Right hindlimb (tissue), 1 donor: ENCODE measurements at regions not wholly inside any gene's neighbourhood (a gene's known extent, or its start where the extent isn't known, plus 50 kb on each side); places are given as distances from the start of the nearest gene placed in this dataset.

Source experiments
- DNase-seq: peaks from one replicate; pipeline ENCODE4 v3.0.0-alpha.2; 2018

DNA sequence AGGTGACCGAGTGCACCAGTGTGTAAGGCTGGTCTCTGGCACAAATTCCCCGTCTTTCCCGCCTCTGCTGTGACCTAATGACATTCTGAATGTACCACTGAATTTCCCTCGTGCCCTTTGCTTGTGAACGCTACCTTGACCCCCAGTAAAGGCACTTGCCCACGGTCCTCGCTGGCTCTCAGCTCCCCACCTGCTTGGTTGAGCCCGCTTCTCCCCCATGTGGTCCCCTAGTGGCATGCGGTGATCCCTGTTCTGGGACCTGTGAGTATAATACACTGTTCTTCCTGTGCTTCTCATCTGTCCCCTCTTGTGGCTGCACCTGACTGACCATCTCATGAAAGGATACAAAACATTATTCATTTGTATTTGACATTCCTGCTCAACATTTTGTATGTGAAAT, 495.7 kb downstream of the INHBA start:
- no peak for DNase-seq

DNA sequence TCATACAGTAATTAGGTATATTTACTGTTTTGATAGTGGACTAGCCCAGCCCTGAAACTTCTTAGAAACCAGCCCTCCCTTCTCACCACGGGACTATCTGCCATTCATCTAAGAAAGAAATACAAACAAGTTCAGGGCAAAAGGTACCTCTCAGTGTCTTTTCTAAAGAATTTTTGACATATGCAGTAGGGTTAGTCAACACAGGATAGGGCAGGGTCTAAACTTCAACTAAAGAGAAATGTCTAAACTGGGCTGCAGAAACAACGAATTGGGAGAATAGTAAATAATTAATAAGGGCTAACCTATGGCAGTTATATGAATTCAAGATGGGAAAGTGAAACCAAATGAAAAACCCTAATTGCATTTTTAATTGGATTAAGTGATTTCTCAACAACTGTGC, 496.6 kb downstream of the INHBA start:
- no peak for DNase-seq

DNA sequence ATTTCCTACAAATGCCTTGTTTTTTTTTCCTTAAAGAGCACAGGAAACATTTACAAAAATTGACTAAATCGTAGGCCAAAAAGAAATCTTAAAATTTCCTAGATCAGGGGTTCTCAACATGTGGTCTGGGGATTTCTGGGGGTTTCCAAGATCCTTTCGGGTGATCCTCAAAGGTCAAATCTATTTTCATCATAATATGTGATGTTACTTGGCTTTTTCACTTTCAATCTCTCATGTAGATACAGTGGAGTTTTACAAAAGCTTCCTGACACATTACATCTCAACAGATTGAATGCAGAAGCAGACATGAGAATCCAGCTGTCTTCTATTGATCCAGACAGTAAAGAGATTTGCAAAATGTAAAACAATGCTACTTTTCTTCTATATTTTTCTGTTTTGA, 497.3 kb downstream of the INHBA start:
- no peak for DNase-seq

DNA sequence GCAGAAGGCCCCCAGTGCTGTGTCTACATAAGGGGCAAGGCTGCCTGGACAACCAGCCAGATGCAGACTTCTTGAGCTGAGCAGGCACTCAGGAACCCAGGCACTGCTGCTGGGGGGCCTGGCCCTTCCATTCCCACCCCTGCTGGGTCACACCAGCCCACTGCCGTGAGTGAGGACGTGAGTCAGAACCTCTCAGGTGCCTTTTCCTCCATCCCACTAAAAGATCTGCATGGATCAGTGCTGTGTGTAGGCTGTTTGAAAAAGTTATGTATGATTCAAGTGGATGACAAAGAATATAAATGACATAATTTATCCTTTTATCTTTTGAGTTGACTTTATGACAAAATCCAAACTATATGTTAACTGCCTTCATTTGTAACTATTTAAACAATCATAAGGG, 499.3 kb downstream of the INHBA start:
- no peak for DNase-seq

DNA sequence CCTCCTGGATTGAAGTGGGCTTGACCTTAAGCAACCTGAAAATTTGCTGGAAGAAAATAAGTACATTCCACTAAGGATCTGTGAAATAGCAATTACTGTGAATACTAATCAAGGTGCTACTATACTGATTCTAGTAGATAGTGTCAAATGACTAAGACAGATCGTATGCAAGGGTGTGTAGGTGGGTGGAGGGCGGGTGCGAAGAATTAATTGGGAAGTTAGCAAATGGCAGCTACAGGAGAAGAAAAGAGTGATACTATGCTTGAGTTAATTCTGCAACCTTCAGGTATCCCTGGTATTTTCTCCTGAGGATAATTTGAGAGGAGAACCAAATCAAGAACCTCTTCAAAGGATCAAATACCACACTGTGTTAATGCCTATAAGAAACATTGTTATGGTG, 501.9 kb downstream of the INHBA start:
- no peak for DNase-seq

DNA sequence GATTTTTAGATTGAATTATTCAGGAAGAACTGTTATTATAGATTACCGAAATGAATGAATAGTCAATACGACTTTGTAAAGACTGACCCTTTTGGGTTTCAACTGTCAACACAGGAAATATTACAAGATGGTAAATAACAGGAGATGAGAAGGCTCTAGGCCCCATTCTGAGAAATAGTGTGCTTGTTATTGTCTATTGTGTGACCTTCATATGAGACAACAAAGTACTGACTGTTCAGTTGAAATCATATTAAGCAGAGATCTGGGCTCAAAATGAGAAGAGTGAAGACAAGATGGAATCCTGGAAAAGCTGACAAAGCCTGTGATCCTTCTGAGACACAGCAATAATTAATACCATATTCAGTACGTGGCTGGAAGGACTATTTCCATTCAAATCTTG, 503.8 kb downstream of the INHBA start:
- no peak for DNase-seq

DNA sequence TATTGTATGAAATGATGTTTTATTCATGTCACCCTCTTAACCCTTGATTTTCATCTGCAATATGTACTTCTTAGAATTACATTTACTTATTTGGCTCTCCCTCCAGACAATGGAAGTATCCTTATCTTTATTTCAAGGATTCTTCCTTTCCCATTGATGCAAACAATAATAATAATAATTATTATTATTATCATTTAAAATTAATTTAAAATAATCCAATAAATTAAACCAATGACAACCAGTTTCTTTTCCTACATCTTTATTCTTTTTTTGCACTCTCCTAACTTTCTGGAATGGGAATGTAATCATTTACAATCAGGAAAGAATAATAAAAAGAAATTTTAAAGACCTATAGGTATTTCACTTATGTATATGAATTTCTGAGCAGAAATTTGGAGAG, 504.4 kb downstream of the INHBA start:
- no peak for DNase-seq

DNA sequence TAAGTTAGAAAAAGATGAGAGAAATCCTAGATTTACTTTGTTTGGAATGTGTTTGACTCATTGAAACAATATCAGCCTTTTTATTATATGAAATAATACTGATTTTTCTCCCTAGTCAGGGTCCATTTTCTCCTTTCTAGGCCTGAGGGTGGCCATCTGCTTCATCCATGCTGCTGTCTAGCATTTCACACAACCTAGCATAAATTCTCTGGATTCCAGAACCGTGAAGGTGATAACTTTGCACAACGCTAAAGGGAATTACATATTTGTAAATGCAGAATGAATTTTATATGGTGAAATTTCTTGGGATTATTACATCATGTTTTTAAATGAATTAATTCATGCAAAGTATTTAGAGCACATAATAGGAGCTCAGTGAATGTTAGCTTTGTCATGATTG, 505.1 kb downstream of the INHBA start:
- DNase-seq: no peak

DNA sequence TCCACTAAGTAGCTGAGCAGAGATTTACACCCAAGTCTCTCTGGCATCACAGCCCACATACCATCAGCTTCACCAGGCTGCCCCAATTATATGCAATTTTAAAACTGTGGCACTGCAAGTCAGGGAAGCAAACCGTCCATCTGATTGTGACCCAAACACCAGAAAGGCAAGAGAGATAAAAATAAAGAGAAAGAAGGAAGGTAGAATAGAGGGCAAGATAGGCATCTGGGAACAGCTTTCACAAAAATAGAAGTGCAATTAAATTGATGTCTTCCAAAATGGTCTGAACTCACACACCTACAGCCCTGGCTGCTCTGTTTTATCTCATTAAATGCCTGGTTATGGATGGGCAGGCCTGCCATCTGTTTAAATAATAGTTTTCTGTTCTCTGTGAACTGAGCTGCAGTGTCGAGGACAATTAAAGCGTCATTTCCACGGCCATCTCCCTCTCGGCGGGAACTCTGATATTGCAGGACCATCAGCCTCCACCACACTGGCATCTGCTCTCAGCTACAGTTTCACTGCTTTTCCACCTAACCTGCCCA, 509.1 kb downstream of the INHBA start:
- no peak for DNase-seq

DNA sequence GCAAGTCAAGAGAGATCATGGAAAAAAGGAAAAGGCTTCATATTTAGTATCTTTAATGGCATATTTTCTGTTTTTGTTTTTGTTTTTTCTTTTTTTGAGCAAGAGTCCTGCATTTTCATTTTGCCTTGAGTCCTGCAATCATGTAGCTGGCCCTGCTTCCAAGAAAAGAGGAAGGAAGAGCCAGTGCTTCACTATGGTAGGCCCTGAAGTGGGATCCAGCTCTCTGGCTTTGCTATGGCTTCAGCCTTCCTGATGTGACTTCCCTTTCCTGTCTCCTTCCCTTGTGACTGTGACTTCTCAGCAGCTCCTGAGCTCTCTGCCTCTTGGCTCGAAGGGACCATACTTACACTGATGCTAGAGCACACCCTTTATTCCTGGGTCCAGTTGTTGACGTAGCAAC, 512.3 kb downstream of the INHBA start:
- DNase-seq: no peak

DNA sequence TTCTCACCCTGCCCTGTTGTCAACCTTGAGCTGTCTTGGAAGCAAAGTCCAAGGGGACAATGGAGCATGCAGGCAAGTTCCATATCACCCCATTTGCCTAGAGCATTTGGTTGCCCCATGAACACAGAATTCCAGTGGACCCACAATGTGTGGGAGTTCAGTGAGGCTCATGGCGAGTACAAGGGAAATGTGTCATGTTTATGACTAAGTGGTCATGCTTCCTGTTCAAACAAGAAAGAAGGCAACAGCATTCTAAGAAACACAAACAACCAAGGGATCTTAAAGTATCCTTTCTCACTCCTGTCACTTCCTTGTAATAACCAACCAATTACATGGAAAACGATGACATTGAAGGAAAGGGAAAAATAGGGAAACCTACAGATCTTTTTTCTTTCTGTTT, 513.0 kb downstream of the INHBA start:
- no peak for DNase-seq

DNA sequence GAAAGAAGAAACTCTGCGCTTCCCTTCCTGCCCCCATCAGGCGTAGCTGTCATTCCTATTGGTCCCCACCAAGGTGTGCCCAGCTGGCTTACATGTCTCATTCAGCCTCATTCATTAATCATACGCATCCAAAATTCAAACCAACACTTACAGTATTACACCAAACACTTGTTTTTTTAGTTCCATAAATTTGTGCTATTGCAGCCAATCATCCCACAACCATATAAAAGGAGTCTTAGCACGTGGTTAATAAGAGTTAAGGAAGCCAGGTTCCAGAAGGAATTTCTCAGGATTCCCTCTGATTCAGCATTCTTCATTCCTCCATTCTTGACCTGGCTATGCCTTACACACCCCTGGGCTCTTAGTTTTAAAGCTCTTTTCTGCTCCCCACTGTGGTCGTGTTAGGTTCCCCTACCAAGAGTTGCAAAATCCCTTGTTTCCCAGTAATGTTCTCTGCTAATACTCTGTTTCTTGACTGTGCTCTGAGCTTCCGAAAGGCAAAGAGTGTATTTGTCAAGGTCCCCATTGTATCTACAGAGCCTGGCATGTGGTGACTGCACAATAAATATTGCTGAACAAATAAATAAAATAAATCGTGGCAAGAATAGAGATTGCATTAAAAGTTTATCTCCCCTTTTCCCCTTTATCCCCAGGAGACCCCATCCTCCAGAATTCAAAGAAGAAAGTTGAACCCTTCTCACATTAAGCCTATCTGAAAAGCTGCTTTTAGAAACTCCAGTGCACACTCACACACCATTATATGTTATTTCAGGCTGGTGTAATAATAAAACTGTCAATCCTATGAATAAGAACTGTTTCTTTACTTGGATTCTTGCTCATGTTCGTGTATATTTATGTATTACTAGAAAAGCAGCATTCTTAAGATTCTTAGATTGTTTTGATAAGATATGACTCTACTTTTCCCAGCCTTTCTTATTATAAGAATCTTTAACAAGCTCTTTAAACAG, 514.4 kb downstream of the INHBA start:
- no peak for DNase-seq

DNA sequence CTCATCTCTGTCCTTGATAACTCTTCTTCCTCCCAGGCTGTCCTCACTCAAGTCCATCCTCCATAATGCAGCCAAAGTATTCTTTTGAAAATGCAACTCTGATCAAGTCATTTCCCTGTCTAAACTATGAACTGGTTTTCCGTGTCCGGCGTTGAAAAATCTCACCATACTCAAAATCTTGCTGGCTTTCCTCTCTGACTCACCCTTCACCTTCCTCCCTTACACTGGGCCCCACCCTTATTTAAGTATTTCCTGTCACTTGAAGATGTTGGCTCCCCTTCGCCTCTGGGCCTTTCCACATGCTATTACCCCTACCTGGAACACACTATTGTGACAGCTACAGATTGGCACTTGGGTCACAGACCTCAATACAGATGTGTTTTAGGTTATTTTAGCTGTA, 515.6 kb downstream of the INHBA start:
- no peak for DNase-seq

DNA sequence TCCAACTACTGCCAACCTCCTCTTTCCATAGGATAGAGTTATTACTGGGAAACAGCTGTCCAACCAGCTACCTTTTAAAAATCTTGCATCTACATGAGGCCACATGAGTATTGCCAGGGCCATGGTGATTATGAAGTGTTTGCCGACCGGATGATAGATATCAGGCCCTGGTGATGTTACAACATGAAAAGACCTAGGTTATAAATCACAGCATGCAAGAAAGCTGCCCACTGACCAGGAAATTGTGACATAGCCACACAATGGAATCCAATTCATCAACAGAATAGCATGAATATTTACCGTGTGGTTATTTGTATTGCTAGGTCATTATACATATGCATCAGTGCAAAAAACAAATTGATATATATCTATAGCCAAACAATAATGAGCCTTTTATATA, 517.0 kb downstream of the INHBA start:
- DNase-seq: no peak

DNA sequence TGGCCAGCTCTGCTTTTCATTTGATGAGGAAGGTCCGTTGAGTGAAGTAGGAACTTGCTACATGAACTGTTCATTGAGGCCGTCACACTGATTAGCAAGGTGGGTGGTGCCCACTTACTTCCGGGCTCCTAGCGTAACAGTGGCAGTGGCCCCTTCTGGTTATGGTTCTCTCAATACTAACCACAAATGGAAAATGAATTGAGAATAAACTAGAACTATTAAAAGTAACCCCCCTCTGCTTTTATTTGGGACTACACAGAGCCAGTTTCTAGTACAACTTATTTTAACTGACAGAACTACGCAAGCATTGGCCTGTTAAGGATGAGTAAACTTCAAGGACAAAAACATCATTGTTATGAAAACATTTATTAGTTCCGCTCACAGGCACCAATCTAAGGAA, 519.1 kb downstream of the INHBA start:
- no peak for DNase-seq

DNA sequence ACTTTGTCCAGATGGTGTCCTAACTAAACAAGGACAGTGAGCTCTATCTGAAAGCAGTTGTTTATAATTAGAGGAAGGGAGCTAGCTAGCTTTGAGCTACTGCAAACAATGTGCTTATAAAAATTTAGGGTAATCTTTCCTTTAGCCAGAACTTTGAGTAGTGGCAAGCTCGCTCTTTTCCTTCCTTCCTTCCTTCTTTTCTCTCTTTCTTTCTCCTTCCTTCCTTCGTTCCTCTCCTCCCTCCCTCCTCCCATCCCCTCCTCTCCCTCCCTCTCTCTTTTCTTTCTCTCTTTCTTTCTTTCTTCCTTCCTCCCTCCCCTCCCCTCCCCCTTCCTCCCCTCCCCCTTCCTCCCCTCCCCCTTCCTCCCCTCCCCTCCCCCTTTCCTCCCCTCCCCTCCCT, 520.1 kb downstream of the INHBA start:
- no peak for DNase-seq

DNA sequence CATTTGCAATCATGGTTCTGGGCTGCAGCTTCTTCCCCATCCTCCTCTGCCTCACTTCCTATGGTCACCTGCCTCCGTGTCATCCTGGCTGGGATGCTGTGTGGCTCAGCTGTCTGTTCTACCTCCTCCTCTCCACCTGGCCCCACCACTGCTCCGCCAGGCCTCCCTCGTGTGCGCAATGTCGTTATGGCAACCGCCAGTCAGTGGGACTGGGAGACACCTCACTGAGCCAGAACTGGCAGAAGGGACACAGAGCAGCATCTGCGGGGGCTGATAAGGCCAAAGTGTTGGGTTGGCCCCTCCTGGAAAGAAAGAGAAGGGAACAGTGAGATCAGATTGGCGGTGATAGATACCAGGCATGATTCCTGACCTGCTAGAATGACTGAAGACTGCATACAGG, 527.5 kb downstream of the INHBA start:
- no peak for DNase-seq

DNA sequence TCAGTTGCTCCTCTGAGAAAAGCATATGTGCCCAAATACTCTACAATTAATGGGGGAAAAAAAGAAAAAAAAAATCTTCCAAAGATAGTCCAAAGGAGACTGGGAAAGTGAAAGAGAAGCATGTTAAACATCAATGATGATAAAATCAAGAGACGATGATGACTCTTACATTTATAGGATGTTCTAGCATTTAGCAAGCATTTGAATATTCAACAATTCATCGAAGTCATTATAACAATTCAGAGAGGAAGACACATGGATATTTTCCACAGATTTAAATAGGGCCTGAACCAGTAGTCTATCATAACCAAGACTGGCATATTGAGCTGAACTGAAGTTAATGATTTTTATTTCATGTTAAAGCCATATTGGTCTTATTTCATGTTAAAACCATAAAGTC, 528.4 kb downstream of the INHBA start:
- DNase-seq: no peak

DNA sequence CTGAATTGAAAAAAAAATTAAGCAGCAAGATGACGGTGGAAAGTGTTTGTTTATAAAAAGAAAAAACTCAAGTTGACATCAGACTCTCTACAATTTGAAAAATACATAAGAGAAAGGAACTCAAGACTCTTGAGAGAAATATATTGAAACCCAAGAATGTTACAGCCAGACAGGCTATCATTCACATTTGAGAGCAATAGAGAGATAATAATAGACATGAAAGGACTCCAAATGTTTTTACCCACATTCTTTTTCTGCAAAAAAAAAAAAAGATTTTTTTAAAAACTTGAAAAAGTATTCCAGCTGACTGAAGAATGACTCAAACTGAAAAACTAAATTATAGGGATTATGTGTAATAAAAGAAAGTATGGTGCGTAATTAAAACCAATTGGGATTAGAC, 532.4 kb downstream of the INHBA start:
- no peak for DNase-seq

DNA sequence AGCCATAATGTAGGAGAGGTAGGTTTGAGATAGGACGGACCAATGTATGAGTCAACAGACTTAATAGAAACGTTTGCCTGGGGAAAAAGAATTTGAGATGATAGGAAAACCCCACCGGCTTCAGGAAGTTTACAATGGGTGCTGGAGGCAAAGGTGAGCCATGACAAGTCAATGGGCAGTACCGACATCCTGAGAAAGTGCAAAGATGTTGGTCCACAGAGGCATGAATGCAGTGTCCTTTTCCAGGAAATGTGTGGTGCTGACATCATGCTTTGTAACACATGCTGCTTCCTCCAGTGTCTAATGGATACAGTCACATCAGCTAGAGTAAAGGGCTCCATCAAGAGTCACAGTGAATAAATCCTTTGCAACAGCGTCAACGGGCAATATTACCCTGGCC, 533.6 kb downstream of the INHBA start:
- no peak for DNase-seq

DNA sequence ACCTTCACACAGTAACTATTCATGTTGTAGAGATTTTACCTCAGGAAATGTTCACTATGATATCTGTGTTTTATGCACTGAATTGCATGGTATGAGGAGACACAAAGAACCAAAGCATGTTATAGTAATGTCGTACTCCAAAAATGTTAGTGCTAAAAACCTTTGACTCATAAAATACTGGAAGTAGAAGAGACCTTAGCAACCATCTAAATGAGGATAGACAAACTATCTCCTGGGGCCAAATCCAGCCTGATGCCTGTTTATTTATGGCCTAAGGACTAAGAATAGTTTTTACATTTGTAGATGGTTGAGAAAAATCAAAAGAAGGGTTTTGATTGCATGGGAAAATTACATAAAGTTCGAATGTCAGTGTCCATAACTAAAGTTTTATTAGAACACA, 535.1 kb downstream of the INHBA start:
- DNase-seq: no peak

DNA sequence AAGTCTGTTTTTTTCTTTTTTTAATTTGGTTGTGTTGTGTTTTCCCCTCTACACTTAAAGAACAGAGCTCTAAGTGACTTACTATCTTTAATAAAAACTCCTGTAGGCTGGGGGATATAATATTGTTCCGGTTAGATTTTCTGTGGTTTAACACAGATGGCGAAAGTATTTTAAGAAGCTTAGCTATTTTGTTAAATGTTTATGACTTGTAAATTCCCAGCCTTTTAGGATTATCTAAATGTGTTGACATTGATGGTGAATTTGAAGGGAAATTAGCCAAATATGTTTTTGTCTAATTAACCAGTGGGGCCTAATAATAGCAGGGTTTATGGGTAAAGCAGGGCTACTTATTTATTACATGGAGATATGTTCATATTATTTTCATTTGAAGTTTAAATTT, 538.5 kb downstream of the INHBA start:
- no peak for DNase-seq

DNA sequence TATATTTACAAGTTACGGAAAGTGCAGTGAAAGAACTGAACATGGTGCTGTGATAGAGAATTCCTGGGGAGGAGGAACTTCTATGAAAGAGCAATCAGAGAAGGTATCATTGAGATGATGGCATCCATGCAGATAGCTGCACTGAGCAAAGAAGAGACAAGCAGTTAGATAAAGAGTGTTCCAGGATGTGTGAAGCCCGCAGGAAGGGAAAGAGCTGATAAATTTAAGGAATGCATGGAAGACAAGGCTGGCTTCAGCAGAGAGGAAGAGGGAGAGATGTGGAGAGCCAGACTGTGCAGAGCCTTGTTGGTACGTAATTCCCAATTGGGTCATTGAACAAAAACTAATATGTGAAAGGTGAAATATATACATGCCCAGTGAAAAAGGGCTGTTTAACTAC, 538.9 kb downstream of the INHBA start:
- DNase-seq: no peak

DNA sequence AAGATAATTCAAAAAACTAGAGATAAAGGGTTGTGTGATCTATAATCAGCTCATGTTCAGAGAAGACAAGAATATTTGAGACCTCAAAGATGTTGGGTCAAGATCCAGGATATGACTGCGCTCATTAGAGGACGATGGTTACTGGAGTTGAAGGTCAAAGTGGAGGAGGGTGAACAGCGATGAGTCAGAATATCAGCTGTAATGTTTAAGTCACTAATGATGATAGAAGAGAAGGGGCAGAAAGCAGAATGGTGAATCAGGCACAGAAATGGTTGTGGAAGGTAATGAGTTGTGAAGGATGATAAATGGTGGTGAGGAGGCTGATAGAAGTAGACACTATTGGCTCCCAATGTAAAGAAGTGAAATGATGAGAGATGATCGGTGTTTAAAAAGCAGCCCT, 540.3 kb downstream of the INHBA start:
- no peak for DNase-seq

DNA sequence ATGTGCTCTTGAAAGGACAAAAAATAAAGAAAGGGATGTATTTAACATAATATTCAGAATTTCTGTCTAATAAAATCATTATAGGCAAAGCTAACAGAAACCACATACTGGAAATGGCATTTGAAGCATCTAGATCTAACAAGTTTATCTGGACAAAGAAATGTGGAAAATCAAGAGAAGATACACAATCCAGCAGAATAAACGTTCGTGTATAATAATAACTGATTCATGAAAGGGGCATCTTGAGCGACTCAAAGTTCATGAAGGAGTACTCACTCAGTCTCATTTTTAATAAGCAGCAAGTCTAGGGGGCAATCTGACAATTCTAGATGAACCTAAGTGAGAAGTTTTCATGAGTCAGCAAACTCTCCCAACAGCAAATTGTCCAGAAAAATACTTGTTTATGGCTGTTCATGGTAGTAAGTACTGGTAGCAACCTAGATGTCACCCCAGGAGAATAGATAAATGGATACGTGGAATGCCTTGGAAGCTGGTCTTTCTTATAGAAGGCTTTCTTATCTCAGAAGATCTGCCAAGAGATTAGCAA, 541.8 kb downstream of the INHBA start:
- DNase-seq: no peak
